ENCODE measurements at regions not wholly inside any gene's neighbourhood (a gene's known extent, or its start where the extent isn't known, plus 50 kb on each side); places are given as distances from the start of the nearest gene placed in this dataset.
A peak's percentile ranks its signal among the peaks of the same experiment; 100 is the strongest.

GRCh38 chr2:45259547-45260160 lies 250.4 kb upstream of the SIX2 start:
- DNase-seq = no peak
- peaks cover 3% of the 10 kb centered on the region for H3K27me3 Mint-ChIP-seq (ENCODE audit: unreplicated experiment)
- no peak overlapping the region for H3K27ac Mint-ChIP-seq (ENCODE audit: unreplicated experiment)
- H3K9me3 Mint-ChIP-seq (ENCODE audit: unreplicated experiment) = peaks cover 11% of the 10 kb centered on the region
- H3K4me3 Mint-ChIP-seq (ENCODE audit: unreplicated experiment) = no peak overlapping the region
- H3K36me3 Mint-ChIP-seq (ENCODE audit: unreplicated experiment) = no peaks in the 10 kb centered on the region
- TF ChIP-seq CTCF (IDR thresholded peaks at IDR 0.05; ENCODE audit: partially characterized antibody, unreplicated experiment) = no peak
- H3K4me1 Mint-ChIP-seq (ENCODE audit: low read depth, unreplicated experiment) = peaks cover 59% of the 10 kb centered on the region

DNA sequence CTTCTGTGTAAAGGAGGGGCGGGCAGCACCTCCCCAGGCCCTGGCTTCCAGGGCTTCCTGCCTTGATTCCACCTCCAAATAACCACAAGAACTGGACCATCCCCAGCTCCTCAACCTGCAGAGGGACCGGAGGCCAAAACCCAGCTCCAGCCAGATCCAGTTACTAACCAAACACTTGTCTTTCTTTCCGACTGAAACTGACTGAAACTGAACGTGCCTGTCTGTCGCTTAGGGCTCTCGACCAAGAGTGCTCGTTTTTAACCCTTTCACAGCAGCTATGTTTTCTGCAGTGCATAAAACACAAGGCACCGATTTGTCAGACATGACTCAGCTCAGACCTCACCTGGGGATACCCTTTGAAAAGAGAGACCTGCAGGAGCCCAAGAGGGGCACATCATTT lies 249.9 kb upstream of the SIX2 start:
- Mint-ChIP-seq H3K4me3 (ENCODE audit: unreplicated experiment) (no peak overlapping the region), H3K27me3 (ENCODE audit: unreplicated experiment) (peaks cover 3% of the 10 kb centered on the region), H3K4me1 (ENCODE audit: low read depth, unreplicated experiment) (peaks cover 59% of the 10 kb centered on the region), H3K27ac (ENCODE audit: unreplicated experiment) (peak overlapping the region; percentile 33), H3K9me3 (ENCODE audit: unreplicated experiment) (peaks cover 11% of the 10 kb centered on the region), H3K36me3 (ENCODE audit: unreplicated experiment) (no peaks in the 10 kb centered on the region)
- no peak for TF ChIP-seq CTCF (IDR thresholded peaks at IDR 0.05; ENCODE audit: partially characterized antibody, unreplicated experiment)
- no peak for DNase-seq

GRCh38 chr2:45258311-45258710 lies 249.1 kb upstream of the SIX2 start:
- Mint-ChIP-seq H3K4me1 (ENCODE audit: low read depth, unreplicated experiment) (peaks cover 53% of the 10 kb centered on the region), H3K36me3 (ENCODE audit: unreplicated experiment) (no peaks in the 10 kb centered on the region), H3K4me3 (ENCODE audit: unreplicated experiment) (peak overlapping the region; percentile 52), H3K9me3 (ENCODE audit: unreplicated experiment) (peaks cover 9% of the 10 kb centered on the region), H3K27ac (ENCODE audit: unreplicated experiment) (peak overlapping the region; percentile 74), H3K27me3 (ENCODE audit: unreplicated experiment) (peaks cover 3% of the 10 kb centered on the region)
- DNase-seq = no peak
- TF ChIP-seq CTCF (IDR thresholded peaks at IDR 0.05; ENCODE audit: partially characterized antibody, unreplicated experiment) = no peak

DNA sequence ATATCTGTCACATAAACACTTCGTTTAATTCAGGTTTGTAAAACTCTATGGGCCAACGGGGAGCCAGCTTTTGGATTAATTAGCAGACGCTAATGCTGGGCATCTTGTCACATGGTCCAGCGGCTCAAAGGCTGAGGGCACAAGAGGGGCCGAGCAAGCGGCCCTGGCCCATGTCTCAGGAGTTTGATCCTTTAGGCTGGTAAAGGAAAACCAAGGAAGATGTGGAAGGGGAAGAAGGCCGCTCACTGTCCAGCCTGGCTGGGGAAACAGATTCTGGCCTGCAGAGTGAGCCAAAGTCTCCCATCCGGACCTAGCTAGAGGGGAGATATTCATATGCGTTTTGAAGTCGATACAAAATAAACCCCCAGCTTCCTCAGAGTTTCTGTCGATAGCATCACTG lies 248.6 kb upstream of the SIX2 start:
- Mint-ChIP-seq H3K36me3 (ENCODE audit: unreplicated experiment) (no peaks in the 10 kb centered on the region), H3K4me3 (ENCODE audit: unreplicated experiment) (peak overlapping the region; percentile 46), H3K27me3 (ENCODE audit: unreplicated experiment) (peaks cover 3% of the 10 kb centered on the region), H3K27ac (ENCODE audit: unreplicated experiment) (peak overlapping the region; percentile 70), H3K4me1 (ENCODE audit: low read depth, unreplicated experiment) (peaks cover 48% of the 10 kb centered on the region), H3K9me3 (ENCODE audit: unreplicated experiment) (peaks cover 7% of the 10 kb centered on the region)
- no peak for TF ChIP-seq CTCF (IDR thresholded peaks at IDR 0.05; ENCODE audit: partially characterized antibody, unreplicated experiment)
- no peak for DNase-seq

- H3K27me3 Mint-ChIP-seq (ENCODE audit: unreplicated experiment) = peaks cover 3% of the 10 kb centered on the region
- peak overlapping the region; percentile 30 for H3K4me3 Mint-ChIP-seq (ENCODE audit: unreplicated experiment)
Observed at GRCh38 chr2:45256867-45257641, 247.8 kb upstream of the SIX2 start.

More at GRCh38 chr2:45256867-45257641, 247.8 kb upstream of the SIX2 start:
- DNase-seq = peak; percentile 54
- H3K27ac Mint-ChIP-seq (ENCODE audit: unreplicated experiment) = peak overlapping the region; percentile 91
- TF ChIP-seq CTCF (IDR thresholded peaks at IDR 0.05; ENCODE audit: partially characterized antibody, unreplicated experiment) = no peak
- H3K36me3 Mint-ChIP-seq (ENCODE audit: unreplicated experiment) = no peaks in the 10 kb centered on the region
- peaks cover 7% of the 10 kb centered on the region for H3K9me3 Mint-ChIP-seq (ENCODE audit: unreplicated experiment)
- peaks cover 44% of the 10 kb centered on the region for H3K4me1 Mint-ChIP-seq (ENCODE audit: low read depth, unreplicated experiment)
